ENCODE measurements at regions not wholly inside any gene's neighbourhood (a gene's known extent, or its start where the extent isn't known, plus 50 kb on each side); places are given as distances from the start of the nearest gene placed in this dataset.

GRCh38 chr4:171348090-171348489, 465.1 kb upstream of the GALNTL6 start:
- TF ChIP-seq POLR2A (IDR thresholded peaks at IDR 0.05): no peak
- TF ChIP-seq CTCF (IDR thresholded peaks at IDR 0.05): no peak

Data from esophagus squamous epithelium (tissue), 4 donors.